Lower leg skin (tissue), 3 donors: ENCODE measurements at regions not wholly inside any gene's neighbourhood (a gene's known extent, or its start where the extent isn't known, plus 50 kb on each side); places are given as distances from the start of the nearest gene placed in this dataset.

Source experiments
- CTCF ChIP-seq, 3 donors: fragments of 450-650 bp; IDR thresholded peaks; one replicate each; pipeline ENCODE4 v1.5.1; 2016; ENCODE audit warnings: antibody characterized with exemption in 3 of 3, mild to moderate bottlenecking in 3 of 3, moderate library complexity in 2 of 3
- POLR2A ChIP-seq, 2 donors: fragments of 450-650 bp; IDR thresholded peaks; one replicate each; pipeline ENCODE4 v1.6.1; 2016 to 2017; ENCODE audit warnings: antibody characterized with exemption in 2 of 2, mild to moderate bottlenecking in 1 of 2, moderate library complexity in 1 of 2

DNA sequence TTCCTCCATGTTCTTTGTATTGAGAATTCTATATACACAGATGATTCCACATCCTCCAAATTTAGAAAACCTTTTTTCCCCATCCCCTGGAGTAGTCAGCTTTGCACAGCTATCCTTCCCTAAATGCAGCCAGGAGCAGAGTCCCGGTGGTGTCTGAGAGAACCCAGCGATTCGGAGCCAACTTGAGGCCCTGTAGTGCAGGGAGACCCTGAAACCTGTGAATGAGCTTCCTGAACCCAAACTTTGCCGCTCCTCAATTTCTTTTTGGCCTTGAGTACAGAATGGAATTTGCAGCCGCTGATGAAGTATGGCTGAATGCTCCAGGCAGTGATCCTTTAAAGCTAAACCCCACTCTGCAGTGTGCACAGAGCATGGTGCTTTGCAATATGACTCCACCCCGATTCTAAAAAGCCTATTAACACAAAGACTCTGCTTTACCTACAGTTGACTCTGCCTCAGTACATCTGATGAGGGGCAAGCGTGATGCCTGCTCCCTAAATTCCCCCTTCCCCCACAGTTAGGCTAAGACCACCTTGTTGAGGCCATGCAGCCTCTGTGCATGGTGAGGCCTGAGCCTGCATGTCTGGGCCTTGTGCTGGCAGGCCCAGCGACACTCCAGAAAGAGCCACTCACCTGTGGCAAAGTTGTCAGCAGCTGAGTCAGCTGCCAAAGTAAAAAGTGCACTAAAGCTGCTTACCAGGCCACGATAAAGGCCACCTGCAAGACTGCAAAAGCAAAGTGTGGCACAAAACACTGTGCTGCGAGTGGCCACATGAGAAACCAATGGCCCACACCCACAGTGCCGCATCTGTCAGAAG is 82.1 kb downstream of the PLEKHG1 start:
- TF ChIP-seq CTCF (IDR thresholded peaks at IDR 0.05) (no peak), POLR2A (IDR thresholded peaks at IDR 0.05) (no peak)
